Mesothelial cell of epicardium (in vitro differentiated cells): ENCODE measurements at regions not wholly inside any gene's neighbourhood (a gene's known extent, or its start where the extent isn't known, plus 50 kb on each side); places are given as distances from the start of the nearest gene placed in this dataset.

Source experiments
- DNase-seq, 2 experiments: peaks; one replicate each; pipeline ENCODE4 v3.0.0; 2021; ENCODE audit warnings: low spot score in 2 of 2; ENCODE audit not compliant: unreplicated experiment in 2 of 2
- H3K27ac Mint-ChIP-seq: 2 replicates; pipeline ENCODE4 v1.8.0; 2021; ENCODE audit warnings: mixed read lengths
- H3K27me3 Mint-ChIP-seq: 2 replicates; pipeline ENCODE4 v1.8.0; 2021; ENCODE audit warnings: low read depth, mixed read lengths
- H3K36me3 Mint-ChIP-seq: 2 replicates; pipeline ENCODE4 v1.8.0; 2021; ENCODE audit warnings: mixed read lengths
- H3K4me1 Mint-ChIP-seq: 2 replicates; pipeline ENCODE4 v1.8.0; 2021; ENCODE audit warnings: mixed read lengths
- H3K4me3 Mint-ChIP-seq: 2 replicates; pipeline ENCODE4 v1.8.0; 2021; ENCODE audit warnings: mild to moderate bottlenecking, moderate library complexity, mixed read lengths
- H3K9me3 Mint-ChIP-seq: 2 replicates; pipeline ENCODE4 v1.8.0; 2021; ENCODE audit warnings: mixed read lengths
- CTCF ChIP-seq: fragments of 200-600 bp; sonication (generic); IDR thresholded peaks from one replicate; pipeline ENCODE4 v1.5.0; 2021; ENCODE audit warnings: antibody characterized with exemption; ENCODE audit not compliant: unreplicated experiment

- no peak for TF ChIP-seq CTCF
- no peak overlapping the region for H3K4me3 Mint-ChIP-seq
- H3K9me3 Mint-ChIP-seq = no peaks in the 10 kb centered on the region
- DNase-seq = no peak
- peaks cover 14% of the 10 kb centered on the region for H3K4me1 Mint-ChIP-seq
- H3K27me3 Mint-ChIP-seq = peaks cover 2% of the 10 kb centered on the region
- H3K27ac Mint-ChIP-seq = no peak overlapping the region
- H3K36me3 Mint-ChIP-seq = no peaks in the 10 kb centered on the region
These were observed 986.3 kb upstream of the CELF4 start for GRCh38 chr18:38551881-38552280.

GRCh38 chr18:38545071-38545470, 979.5 kb upstream of the CELF4 start:
- no peak for TF ChIP-seq CTCF
- no peaks in the 10 kb centered on the region for H3K27me3 Mint-ChIP-seq
- no peaks in the 10 kb centered on the region for H3K4me1 Mint-ChIP-seq
- H3K27ac Mint-ChIP-seq = no peak overlapping the region
- H3K36me3 Mint-ChIP-seq = no peaks in the 10 kb centered on the region
- no peaks in the 10 kb centered on the region for H3K9me3 Mint-ChIP-seq
- no peak overlapping the region for H3K4me3 Mint-ChIP-seq
- DNase-seq = no peak

GRCh38 chr18:38539856-38540255, 974.3 kb upstream of the CELF4 start:
- no peaks in the 10 kb centered on the region for H3K27me3 Mint-ChIP-seq
- no peaks in the 10 kb centered on the region for H3K4me1 Mint-ChIP-seq
- H3K4me3 Mint-ChIP-seq = no peak overlapping the region
- H3K9me3 Mint-ChIP-seq = peaks cover 17% of the 10 kb centered on the region
- DNase-seq = no peak
- TF ChIP-seq CTCF = no peak
- H3K27ac Mint-ChIP-seq = no peak overlapping the region
- no peaks in the 10 kb centered on the region for H3K36me3 Mint-ChIP-seq

- Mint-ChIP-seq H3K36me3 (no peaks in the 10 kb centered on the region), H3K9me3 (peaks cover 19% of the 10 kb centered on the region), H3K4me1 (no peaks in the 10 kb centered on the region), H3K4me3 (no peak overlapping the region), H3K27me3 (no peaks in the 10 kb centered on the region), H3K27ac (no peak overlapping the region)
- no peak for DNase-seq
- TF ChIP-seq CTCF = no peak
These were observed 973.8 kb upstream of the CELF4 start for GRCh38 chr18:38539371-38539770.

GRCh38 chr18:38534073-38534472, 968.5 kb upstream of the CELF4 start:
- H3K36me3 Mint-ChIP-seq = peaks cover 2% of the 10 kb centered on the region
- H3K9me3 Mint-ChIP-seq = peaks cover 35% of the 10 kb centered on the region
- H3K27me3 Mint-ChIP-seq = no peaks in the 10 kb centered on the region
- H3K4me3 Mint-ChIP-seq = no peak overlapping the region
- no peaks in the 10 kb centered on the region for H3K4me1 Mint-ChIP-seq
- no peak overlapping the region for H3K27ac Mint-ChIP-seq
- TF ChIP-seq CTCF = no peak
- no peak for DNase-seq

GRCh38 chr18:38526922-38527321, 961.3 kb upstream of the CELF4 start:
- H3K27ac Mint-ChIP-seq = no peak overlapping the region
- H3K4me1 Mint-ChIP-seq = peaks cover 18% of the 10 kb centered on the region
- no peaks in the 10 kb centered on the region for H3K36me3 Mint-ChIP-seq
- no peak overlapping the region for H3K4me3 Mint-ChIP-seq
- no peak for DNase-seq
- H3K27me3 Mint-ChIP-seq = no peaks in the 10 kb centered on the region
- H3K9me3 Mint-ChIP-seq = peaks cover 12% of the 10 kb centered on the region
- no peak for TF ChIP-seq CTCF
